HUDEP-2 (cell line): ENCODE measurements at regions not wholly inside any gene's neighbourhood (a gene's known extent, or its start where the extent isn't known, plus 50 kb on each side); places are given as distances from the start of the nearest gene placed in this dataset.

Experiments used
- DNase-seq, 76 experiments: peaks; one replicate each; lab custom pipeline; 2025; ENCODE audit not compliant: unreplicated experiment in 76 of 76; lab: John Stamatoyannopoulos, UW

DNA sequence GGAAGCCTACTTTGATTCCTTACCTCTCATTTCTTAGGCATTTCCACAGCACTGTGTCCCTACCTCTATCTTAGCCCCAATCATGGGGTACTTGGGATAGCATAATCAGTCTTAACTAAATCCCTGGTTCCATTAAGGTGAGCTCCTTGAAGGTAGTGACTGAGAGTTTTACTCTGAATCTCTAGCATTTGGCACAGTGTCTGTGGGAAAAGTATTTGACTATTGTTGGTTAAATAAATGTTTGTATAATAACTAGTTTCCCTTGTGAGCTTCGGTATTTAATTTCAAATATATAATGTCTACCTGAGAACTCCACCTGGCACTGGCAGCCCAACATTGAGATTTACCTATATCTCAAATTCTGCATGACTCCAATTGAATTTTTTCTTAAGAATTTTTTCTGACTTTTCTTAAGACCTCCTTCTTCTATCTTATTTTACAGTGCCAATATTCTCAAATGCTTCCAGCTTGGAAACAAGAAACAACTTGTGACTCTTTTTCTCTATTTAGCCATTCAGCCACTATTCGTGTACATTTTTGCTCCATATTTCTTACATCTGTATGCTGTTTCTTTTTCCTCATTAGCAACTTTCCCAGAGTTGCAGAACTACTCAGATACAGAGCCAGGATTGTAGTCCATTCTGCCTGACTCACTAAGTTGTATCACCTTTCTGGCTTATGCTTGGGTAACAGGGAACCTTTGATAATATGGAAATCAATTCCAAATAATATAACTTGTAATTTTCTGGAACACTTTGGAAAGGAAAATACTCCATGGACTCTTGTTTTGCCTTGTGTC is 214.0 kb upstream of the NT5C1B start:
- DNase-seq: no peak

DNA sequence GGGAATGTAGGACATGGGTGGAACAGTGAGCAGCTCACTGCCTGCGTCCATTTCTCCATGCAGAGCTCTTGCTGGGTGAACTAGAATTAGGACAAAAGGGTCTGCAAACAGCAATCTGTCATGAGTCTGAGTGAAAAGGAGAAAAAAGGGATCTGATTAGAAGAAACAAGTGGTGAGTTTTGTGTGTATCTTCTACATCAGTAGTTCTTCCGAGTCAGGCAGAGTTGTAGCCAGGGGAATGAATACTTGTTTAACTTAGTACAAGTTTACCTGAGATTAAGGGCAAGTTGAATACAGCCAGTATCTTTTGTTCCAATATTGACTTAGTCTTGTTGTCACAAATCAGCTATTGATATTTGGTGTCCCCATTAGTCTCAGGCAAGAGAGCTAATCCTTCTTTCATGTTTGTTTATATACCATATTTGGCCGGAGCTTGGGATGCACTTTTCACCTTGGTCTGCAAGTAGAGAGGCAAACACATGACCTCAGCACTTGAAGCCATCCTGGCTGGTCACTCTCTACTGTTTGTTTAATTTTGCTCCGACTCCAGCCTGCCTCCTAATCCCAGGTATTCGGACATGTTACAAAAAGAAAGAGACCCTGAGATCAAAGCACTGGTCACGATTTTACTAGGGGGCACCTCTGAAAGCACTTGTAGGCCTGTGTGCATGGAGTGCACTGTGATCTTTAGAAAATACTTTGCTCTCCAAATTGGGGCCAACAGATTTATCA is 211.0 kb upstream of the NT5C1B start:
- no peak for DNase-seq

GRCh38 chr2:18799397-18799796 is 210.0 kb upstream of the NT5C1B start:
- no peak for DNase-seq

GRCh38 chr2:18797133-18797845 is 207.9 kb upstream of the NT5C1B start:
- no peak for DNase-seq

- DNase-seq: no peak
Measured at GRCh38 chr2:18795906-18796305, 206.5 kb upstream of the NT5C1B start.

GRCh38 chr2:18792684-18793083 is 203.3 kb upstream of the NT5C1B start:
- DNase-seq: no peak

DNA sequence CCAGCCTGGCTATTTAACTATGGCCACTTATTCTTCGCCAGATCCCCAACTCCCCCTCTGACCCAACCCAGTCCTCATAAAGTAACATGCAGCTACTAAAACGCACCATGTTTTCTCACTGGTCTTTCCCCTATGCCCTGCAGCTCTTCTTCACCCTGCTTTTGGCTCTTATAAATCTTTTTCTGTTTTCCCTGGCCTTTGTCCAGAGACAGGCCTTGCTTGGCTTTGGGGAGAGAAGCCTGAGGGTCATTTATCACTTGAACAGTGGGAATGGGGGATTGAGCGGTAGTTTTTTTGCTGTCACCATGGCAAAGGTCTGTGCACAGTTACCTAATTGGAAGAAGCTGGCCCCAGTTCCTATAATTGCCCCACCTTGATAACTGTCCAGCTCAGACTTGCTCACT is 202.9 kb upstream of the NT5C1B start:
- DNase-seq: no peak

DNA sequence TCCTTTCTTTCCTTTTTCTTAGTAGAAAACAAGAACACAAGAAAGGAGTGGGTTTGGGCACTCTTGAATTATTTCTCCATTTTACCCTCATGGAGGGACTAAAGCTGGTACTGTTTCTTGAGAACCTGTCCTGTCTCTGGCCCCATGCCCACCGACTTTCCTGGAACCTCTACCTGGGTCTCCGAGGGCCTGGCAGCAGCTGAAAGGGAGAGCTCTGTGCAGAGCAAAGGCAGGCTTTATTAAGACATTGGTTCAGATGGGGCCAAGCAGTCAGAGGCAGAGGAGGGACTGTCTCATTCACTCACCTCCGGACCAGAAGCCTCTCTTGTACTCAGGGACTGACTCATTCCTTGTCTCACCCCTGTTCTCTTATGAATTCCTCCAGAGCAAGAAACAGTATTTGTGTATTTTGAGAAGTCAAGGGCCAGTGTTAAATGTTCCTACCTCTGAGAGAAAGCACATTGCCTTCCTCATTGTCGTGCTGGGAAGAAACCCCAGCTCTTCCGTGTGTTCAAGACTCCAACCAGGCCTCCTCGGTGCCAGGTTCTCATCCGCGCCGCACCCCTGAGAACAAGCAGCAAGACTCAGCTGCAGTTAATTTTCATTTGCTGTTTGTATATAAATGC is 201.9 kb upstream of the NT5C1B start:
- no peak for DNase-seq

DNA sequence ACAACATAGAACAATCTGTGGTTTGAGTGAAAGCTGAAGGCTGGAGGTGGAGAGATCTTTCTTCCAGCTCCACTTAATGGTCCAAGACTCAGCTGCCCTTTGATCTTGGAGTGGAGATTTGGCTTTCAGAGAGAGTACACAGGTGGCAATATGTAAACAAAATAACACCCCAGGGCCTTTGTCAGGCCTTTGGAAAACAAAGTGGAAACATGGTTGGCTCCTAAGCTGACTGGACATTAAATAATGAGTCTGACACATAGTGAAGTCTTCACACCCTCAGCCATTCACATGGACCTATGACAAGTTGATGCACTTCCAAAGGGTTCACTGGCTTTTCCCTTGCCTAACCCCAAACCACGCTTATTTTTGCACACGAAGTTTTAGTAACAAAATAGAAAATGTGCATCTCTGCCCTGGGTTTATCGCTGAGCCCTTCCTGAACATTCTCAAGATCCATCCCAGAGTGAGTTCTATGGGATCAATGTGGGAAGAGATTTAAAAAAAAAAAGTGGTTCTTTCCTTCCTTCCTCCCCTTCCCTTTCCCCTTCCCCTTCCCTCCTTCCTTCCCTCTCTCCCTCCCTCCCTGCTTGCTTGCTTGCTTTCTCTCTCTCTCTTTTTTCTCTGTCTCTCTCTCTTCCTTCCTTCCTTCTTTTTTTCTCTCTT is 201.3 kb upstream of the NT5C1B start:
- no peak for DNase-seq

GRCh38 chr2:18788592-18788991 is 199.2 kb upstream of the NT5C1B start:
- no peak for DNase-seq

DNA sequence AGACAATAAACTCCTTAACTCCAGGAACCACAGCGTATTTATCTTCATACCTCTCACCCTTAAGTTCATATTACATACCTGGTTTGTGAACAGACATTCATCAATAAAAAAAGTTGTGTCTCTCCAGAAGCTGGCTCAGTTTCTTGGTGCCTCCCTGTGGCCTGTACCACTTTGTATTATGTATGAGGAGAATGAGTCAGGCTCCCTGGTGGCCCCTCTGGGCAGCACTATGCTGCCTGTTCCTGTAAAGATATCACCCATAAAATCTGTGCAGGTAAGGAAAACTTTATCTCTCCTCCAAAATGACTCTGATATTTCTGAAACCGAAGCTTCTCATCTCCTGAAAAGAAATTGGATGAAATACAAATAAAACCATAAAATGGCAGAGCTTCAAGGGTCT is 198.4 kb upstream of the NT5C1B start:
- DNase-seq: no peak

DNA sequence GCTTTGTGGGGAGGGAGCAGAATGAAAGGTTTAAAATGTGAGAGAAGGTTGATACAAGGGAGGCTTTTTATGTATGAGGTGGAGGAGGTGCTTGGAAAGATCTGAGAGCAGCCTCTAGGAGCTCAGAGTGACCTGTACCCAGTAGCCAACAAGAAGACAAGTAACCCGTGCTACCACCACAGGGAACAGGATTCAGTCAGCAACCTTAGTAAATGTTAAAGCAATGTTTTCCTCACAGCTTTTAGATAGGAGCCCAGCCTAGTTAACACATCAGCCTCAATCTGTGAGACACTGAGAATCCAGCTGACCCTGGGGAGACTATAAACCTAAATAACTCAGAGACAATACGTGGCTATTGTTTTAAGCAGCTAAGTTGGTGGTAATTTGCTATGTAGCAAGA is 194.9 kb upstream of the NT5C1B start:
- DNase-seq: no peak

DNA sequence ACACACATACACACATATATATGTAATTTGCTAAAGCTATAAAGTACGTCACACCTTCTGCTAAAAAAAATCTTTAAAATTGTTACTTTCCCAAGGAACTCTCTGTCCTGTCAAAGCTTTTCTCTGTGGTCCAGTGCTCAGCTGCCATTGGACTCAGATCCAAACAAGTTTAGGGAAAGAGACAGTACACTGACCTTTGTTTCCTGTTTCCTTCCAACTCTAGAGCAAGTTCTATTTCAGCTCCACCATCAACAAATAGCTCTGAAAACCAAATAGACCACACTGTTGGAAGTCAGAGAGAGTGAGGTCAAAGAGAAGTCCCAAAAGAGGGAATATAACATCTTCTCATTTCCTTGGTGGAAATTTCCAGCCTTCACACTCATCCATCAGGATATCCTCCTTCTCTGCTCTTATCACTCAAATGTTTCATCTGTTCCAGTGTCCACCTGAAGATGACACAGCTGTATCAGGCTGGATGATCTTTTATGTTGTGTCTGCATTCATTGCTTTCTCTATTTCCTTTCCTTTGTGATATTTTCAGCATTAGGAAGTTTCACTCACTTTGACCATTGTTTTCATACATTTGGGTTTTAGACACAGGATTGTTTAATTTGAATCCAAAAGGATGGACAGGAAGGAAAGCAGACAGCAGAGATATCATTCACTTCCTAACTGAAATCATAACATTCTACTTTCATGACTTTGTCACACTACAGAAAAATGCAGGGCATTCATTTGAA is 192.3 kb upstream of the NT5C1B start:
- DNase-seq: no peak

GRCh38 chr2:18777250-18777812 is 188.0 kb upstream of the NT5C1B start:
- no peak for DNase-seq

GRCh38 chr2:18771212-18771611 is 181.8 kb upstream of the NT5C1B start:
- no peak for DNase-seq

DNA sequence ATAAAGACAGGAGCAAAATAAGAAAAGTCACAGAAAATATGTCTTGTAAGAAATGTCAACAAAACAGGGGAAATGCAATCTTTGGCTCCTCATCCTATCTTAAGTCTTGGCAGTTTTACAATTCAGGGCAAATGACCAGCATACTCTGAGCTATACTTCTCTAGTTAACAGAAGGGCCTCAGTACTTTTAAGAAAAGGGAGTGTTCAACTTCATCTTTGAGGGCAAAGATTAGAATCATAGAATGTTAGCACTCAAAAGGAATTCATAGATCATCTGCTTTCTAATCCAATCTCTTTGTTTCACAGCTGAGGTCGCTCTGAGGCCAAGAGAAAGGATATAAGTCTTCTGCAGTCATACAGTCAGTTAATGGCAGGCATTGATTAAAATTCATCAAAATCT is 174.0 kb upstream of the NT5C1B start:
- DNase-seq: no peak

- no peak for DNase-seq
Measured at GRCh38 chr2:18762667-18763066, 173.3 kb upstream of the NT5C1B start.

DNA sequence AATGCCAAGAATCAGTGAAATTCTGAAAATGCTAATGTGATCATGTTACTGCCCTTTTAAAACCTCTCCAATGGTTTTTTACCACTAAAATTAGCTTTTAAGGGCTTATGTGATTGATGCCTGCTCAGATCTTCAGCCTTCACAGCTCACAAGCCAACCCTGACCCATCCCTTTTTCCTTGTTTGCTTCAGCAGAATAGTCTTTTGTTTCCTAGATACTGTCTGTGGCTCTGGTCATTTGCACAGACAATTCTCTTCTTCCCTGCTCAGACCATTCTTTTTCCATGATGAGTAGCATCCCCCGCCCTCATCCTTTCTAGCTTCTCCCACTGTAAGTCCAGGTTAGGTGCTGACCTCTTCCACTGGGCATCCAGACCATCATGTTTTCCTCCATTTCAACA is 164.9 kb upstream of the NT5C1B start:
- no peak for DNase-seq

DNA sequence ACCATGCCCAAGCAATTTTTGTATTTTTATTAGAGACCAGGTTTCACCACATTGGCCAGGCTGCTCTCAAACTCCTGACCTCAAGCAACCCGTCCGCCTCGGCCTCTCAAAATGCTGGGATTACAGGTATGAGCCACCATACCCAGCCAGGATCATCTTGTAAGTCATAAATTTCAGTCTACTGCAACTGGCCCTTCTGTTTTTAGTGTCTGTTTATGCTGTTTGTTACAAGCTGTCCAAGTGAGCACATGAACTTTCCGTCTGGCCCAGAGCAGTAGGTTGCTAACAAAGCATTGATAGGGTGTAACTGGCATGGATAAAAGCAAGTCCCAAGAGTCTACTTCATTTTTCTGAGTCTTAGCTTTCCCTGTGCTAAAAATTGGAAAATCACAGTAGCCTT is 164.4 kb upstream of the NT5C1B start:
- DNase-seq: no peak
